ENCODE measurements at regions not wholly inside any gene's neighbourhood (a gene's known extent, or its start where the extent isn't known, plus 50 kb on each side); places are given as distances from the start of the nearest gene placed in this dataset.

- H3K4me1 Mint-ChIP-seq = no peaks in the 10 kb centered on the region
- peaks cover 0 to 8% (median 0%) of the 10 kb centered on the region in 9 donors for H3K9me3 Mint-ChIP-seq
- DNase-seq (no peak), ATAC-seq (no peak)
- peaks cover 0 to 3% (median 0%) of the 10 kb centered on the region in 5 donors for H3K27me3 Mint-ChIP-seq
- no peaks in the 10 kb centered on the region for H3K36me3 Mint-ChIP-seq
- POLR2A ChIA-PET = no interaction called here
- H3K4me3 Mint-ChIP-seq = no peak overlapping the region
- no peak overlapping the region for H3K27ac Mint-ChIP-seq
Observed at GRCh38 chr12:114767906-114768722, 84.1 kb upstream of the TBX3 start.

DNA sequence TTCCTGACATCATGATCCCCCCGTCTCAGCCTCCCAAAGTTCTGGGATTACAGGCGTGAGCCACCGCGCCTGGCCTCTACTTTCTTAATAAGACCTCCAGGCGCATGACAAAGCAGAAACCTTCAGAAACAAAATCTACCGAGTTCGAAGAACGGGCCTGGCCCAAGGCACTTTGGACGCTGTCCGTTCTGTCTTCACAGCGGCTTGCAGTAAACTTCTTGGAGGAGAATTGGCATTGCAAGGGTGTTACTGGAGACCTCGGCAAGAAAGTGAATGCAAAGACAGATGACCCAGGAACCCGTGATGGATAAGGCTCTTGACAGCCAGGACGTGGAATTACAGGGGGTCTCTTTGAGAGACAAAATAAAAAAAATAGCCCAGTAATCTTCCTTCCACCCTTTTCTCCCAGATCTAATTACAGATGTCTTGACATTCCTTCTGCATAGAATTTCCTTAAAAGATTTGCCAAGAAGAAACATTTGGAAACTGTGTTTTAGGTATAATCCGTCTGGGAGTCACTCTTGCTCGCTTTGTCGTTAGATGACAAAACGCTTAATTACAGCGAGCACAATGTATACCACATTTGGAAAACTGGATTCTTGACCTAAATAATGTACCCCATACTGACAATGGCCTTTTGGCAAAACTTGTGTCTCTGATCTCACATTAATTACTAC is 83.2 kb upstream of the TBX3 start:
- H3K9me3 Mint-ChIP-seq = peaks cover 0 to 8% (median 0%) of the 10 kb centered on the region in 9 donors
- DNase-seq (no peak), ATAC-seq (no peak)
- POLR2A ChIA-PET = no interaction called here
- H3K27me3 Mint-ChIP-seq = peaks cover 0 to 3% (median 0%) of the 10 kb centered on the region in 5 donors
- no peak overlapping the region for H3K4me3 Mint-ChIP-seq
- H3K36me3 Mint-ChIP-seq = no peaks in the 10 kb centered on the region
- no peaks in the 10 kb centered on the region for H3K4me1 Mint-ChIP-seq
- no peak overlapping the region for H3K27ac Mint-ChIP-seq

DNA sequence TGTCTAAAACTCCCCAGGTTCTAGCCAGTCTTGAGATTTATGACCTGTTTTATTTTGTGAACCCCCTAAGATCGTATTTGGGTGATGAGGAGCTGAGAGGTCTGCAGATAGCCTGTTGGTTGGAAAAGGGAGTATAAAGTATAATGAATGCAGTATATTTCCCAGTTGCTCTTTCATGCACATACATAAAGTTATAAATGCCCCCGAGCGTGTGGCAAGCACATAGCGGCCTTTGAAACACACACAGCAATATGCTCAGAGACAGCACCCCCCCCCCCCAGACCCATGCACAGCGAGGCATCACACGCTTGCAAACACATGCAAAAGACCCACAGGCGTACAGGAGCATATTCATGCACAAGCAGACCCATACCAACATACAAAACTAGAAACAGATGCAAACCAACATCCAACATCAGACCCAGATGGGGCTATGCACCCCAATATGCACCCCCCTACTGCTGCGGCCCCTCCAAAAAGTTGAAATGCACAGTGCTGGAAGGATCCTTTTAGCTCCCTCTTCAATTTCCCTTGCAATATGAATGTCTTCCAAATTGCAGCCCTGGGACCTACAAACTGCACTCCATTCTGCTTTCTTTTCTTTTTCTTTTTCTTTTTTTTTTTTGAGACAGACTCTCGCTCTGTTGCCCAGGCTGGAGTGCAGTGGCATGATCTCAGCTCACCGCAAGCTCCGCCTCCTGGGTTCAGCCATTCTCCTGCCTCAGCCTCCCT is 82.2 kb upstream of the TBX3 start:
- Mint-ChIP-seq H3K36me3 (no peaks in the 10 kb centered on the region), H3K27me3 (peaks cover 0 to 3% (median 0%) of the 10 kb centered on the region in 5 donors), H3K9me3 (peaks cover 0 to 8% (median 0%) of the 10 kb centered on the region in 9 donors), H3K4me3 (no peak overlapping the region), H3K27ac (peak overlapping the region in 1 of 10 donors; percentile 17), H3K4me1 (no peaks in the 10 kb centered on the region)
- POLR2A ChIA-PET = no interaction called here
- DNase-seq = no peak
- ATAC-seq = no peak

DNA sequence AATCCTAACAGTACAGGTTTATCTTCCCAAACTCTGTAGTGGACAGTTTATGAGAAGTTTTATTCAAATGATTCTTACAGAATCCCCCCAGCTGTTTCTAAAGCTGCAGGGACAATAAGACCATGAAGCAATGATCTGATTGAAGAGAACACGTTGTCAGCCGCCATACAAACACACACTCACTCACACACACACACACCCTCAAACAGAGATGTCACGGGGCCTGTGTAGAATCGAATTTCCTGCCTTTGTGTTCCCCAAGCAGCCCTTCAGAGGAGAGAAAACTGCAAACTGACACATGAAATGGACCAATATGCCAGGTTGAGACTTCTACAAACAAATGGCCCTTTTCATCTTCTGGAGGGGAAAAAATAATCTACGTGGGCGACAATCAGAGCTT is 80.5 kb upstream of the TBX3 start:
- no peak overlapping the region for H3K4me3 Mint-ChIP-seq
- DNase-seq = no peak
- H3K9me3 Mint-ChIP-seq = peaks cover 0 to 7% (median 0%) of the 10 kb centered on the region in 9 donors
- H3K4me1 Mint-ChIP-seq = no peaks in the 10 kb centered on the region
- H3K27ac Mint-ChIP-seq = no peak overlapping the region
- H3K27me3 Mint-ChIP-seq = peaks cover 0 to 3% (median 0%) of the 10 kb centered on the region in 5 donors
- POLR2A ChIA-PET = no interaction called here
- H3K36me3 Mint-ChIP-seq = no peaks in the 10 kb centered on the region
- ATAC-seq = no peak

DNA sequence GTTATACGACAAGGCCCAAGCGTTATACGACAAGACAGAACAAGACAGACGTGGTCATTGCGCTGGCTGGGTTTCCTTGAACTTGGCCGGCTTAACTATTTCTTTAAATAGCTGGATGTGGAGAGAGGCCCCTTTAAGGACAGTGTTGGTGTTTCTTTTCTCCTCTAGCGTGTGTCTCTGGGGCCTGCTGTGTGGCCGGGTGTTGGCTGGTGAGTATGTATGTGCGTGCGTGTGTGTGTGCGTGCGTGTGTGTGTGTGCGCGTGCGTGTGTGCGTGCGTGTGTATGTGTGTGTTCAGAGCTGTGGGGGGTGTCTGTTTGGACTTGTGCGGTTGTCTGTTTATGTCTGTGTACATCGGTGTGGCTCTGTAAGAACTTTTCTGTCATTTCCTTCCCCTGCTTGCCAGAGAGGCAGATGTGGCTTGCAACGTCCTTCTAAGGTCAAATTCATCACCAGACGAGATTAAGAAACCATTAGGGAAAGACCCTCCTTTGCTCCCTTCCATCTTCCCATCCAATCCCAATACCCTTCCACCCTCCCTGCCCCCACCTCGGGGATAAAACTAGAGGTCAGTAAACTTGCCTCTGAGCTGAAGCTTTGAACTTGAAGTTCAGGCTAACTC is 78.6 kb upstream of the TBX3 start:
- H3K27me3 Mint-ChIP-seq = peaks cover 0 to 3% (median 0%) of the 10 kb centered on the region in 5 donors
- DNase-seq = no peak
- no peak overlapping the region for H3K4me3 Mint-ChIP-seq
- POLR2A ChIA-PET = no interaction called here
- H3K9me3 Mint-ChIP-seq = peaks cover 0 to 4% (median 0%) of the 10 kb centered on the region in 9 donors
- no peak overlapping the region for H3K27ac Mint-ChIP-seq
- no peaks in the 10 kb centered on the region for H3K4me1 Mint-ChIP-seq
- ATAC-seq = no peak
- H3K36me3 Mint-ChIP-seq = no peaks in the 10 kb centered on the region

DNA sequence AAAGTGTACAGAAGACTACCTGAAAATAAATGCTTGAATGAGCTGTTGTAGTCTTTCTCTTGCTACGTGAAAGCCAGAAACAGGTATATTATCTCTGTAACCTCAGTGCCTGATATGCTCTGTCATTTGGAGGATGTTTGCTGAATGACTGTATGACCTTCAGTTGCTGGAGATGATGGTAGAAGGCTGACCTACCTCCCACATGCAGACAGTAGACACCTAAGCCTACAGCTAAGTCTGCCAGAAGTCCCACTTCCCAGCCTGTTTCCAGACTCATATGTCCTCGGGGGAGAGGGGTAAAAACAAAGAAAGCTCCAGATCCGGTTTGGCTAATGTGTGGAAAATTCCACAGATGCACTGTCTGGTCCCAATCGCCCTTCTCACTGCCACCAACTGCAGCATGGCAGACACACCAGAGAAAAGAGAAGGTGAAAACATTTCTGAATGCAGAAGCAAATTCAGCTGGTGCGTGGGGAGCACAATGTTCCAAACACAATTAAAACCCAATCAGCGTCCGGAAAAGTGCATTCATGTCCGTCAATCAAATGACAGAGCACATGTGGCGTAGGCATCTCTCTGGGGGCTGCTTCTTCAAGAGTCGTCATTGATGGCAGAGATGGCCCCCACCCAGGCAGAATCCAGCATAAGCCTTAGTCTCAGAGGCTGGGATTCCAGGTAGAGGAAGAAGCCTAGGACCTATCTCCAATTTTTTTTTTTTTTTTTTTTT is 76.3 kb upstream of the TBX3 start:
- DNase-seq (no peak), ATAC-seq (no peak)
- Mint-ChIP-seq H3K36me3 (no peaks in the 10 kb centered on the region), H3K27ac (no peak overlapping the region), H3K4me3 (no peak overlapping the region), H3K9me3 (peaks cover 0 to 3% (median 0%) of the 10 kb centered on the region in 9 donors), H3K27me3 (peaks cover 0 to 6% (median 1%) of the 10 kb centered on the region in 5 donors), H3K4me1 (no peaks in the 10 kb centered on the region)
- POLR2A ChIA-PET = no interaction called here

- POLR2A ChIA-PET = no interaction called here
- H3K4me1 Mint-ChIP-seq = no peaks in the 10 kb centered on the region
- no peak for DNase-seq
- no peak overlapping the region for H3K4me3 Mint-ChIP-seq
- H3K36me3 Mint-ChIP-seq = no peaks in the 10 kb centered on the region
- no peak overlapping the region for H3K27ac Mint-ChIP-seq
- H3K9me3 Mint-ChIP-seq = peaks cover 0 to 3% (median 0%) of the 10 kb centered on the region in 9 donors
- peaks cover 0 to 6% (median 1%) of the 10 kb centered on the region in 5 donors for H3K27me3 Mint-ChIP-seq
- no peak for ATAC-seq
Observed at GRCh38 chr12:114759635-114760034, 75.7 kb upstream of the TBX3 start.

- ATAC-seq (no peak), DNase-seq (no peak)
- H3K27me3 Mint-ChIP-seq = peaks cover 0 to 6% (median 1%) of the 10 kb centered on the region in 5 donors
- H3K4me3 Mint-ChIP-seq = no peak overlapping the region
- peaks cover 0 to 3% (median 0%) of the 10 kb centered on the region in 9 donors for H3K9me3 Mint-ChIP-seq
- H3K36me3 Mint-ChIP-seq = no peaks in the 10 kb centered on the region
- H3K4me1 Mint-ChIP-seq = no peaks in the 10 kb centered on the region
- H3K27ac Mint-ChIP-seq = no peak overlapping the region
- POLR2A ChIA-PET = no interaction called here
Observed at GRCh38 chr12:114757684-114758325, 73.8 kb upstream of the TBX3 start.

DNA sequence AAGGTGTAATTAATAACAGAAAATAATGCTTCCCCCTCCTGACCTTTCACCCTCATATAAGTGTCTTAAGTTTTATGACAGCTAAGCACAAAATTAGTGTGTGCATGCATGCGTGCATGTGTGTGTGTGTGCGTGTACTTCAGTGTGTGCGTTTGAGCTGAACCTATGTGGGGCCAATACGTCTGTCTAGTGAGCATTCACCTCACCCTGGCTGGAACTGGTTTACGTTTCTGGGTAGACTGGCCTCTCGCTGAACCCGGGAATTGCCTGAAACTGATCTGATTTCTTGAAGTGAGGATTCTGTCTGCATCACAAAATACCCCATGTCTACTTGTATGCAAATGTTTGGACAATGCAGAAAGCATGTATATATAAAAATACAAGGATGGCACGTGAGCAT is 68.2 kb upstream of the TBX3 start:
- ATAC-seq = no peak
- Mint-ChIP-seq H3K36me3 (no peaks in the 10 kb centered on the region), H3K27me3 (peaks cover 0 to 4% (median 1%) of the 10 kb centered on the region in 5 donors), H3K9me3 (no peaks in the 10 kb centered on the region), H3K4me3 (no peak overlapping the region), H3K27ac (no peak overlapping the region), H3K4me1 (no peaks in the 10 kb centered on the region)
- DNase-seq = no peak
- POLR2A ChIA-PET = no interaction called here

DNA sequence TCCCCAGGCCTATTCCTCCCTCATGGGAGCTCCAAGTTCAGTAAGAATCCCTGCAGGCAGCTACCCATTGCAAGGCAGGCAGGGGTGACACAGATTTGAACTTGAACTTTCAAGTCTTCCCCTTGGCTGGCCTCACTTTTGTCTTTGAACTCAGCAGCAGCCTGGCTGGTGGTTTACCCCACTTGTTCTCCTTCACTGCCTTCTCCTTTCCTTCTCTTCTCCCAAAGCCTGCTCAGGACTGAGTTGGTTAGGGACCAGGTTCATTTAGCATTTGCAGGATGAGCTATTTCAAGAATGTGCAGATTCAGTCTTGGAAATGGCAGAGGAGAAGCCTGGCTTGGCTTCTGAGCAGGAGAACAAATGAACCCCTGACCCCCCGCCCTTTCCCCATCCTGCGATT is 67.7 kb upstream of the TBX3 start:
- no peak overlapping the region for H3K4me3 Mint-ChIP-seq
- no peak for ATAC-seq
- H3K4me1 Mint-ChIP-seq = no peaks in the 10 kb centered on the region
- DNase-seq = no peak
- peaks cover 0 to 2% (median 1%) of the 10 kb centered on the region in 5 donors for H3K27me3 Mint-ChIP-seq
- POLR2A ChIA-PET = no interaction called here
- no peaks in the 10 kb centered on the region for H3K36me3 Mint-ChIP-seq
- no peak overlapping the region for H3K27ac Mint-ChIP-seq
- H3K9me3 Mint-ChIP-seq = no peaks in the 10 kb centered on the region

GRCh38 chr12:114750917-114751316 is 66.9 kb upstream of the TBX3 start:
- ATAC-seq (no peak), DNase-seq (no peak)
- no peak overlapping the region for H3K27ac Mint-ChIP-seq
- H3K9me3 Mint-ChIP-seq = no peaks in the 10 kb centered on the region
- no peaks in the 10 kb centered on the region for H3K36me3 Mint-ChIP-seq
- H3K4me1 Mint-ChIP-seq = no peaks in the 10 kb centered on the region
- H3K27me3 Mint-ChIP-seq = peaks cover 0 to 2% (median 0%) of the 10 kb centered on the region in 5 donors
- POLR2A ChIA-PET = no interaction called here
- no peak overlapping the region for H3K4me3 Mint-ChIP-seq

DNA sequence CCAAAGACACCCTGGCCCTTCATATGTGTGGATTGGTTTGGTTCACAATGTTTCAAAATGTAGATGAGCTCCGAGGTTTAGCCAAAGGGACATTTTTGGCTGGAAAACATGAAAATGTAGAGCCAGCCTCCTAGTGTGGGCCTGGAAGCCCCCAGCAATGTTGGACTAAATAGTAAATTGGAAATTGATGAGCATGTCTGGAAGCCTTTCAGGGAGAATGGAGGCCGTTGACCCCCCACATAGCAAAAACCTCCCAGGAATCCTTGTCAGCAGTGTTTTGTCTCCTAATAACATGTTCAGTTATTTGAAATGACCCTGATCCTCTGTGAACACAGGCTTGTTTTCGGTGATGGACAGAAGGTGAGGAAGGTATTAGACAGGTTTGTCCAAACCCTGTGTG is 65.1 kb upstream of the TBX3 start:
- ATAC-seq (no peak), DNase-seq (no peak)
- no peak overlapping the region for H3K4me3 Mint-ChIP-seq
- POLR2A ChIA-PET = no interaction called here
- no peaks in the 10 kb centered on the region for H3K4me1 Mint-ChIP-seq
- no peaks in the 10 kb centered on the region for H3K9me3 Mint-ChIP-seq
- H3K36me3 Mint-ChIP-seq = no peaks in the 10 kb centered on the region
- H3K27me3 Mint-ChIP-seq = peaks cover 0 to 2% (median 0%) of the 10 kb centered on the region in 5 donors
- peak overlapping the region in 1 of 10 donors; percentile 36 for H3K27ac Mint-ChIP-seq
